Muscle layer of colon (tissue), 2 donors: ENCODE measurements at regions not wholly inside any gene's neighbourhood (a gene's known extent, or its start where the extent isn't known, plus 50 kb on each side); places are given as distances from the start of the nearest gene placed in this dataset.
"Not testable (repeated sequence)": the region's sequence is repeated elsewhere in the genome, so short reads cannot be mapped to it uniquely, and the experiment has no call there.

ENCODE experiments used
- H3K27ac ChIP-seq: one replicate; pipeline ENCODE4 v1.7.0; 2013; ENCODE audit warnings: low read depth, mild to moderate bottlenecking, low read length, moderate library complexity
- H3K27me3 ChIP-seq, 2 donors: one replicate each; pipeline ENCODE4 v1.7.0; 2013; ENCODE audit warnings: low read length in 2 of 2, mild to moderate bottlenecking in 2 of 2; ENCODE audit not compliant: insufficient read depth in 2 of 2, control insufficient read depth in 1 of 2
- H3K36me3 ChIP-seq: one replicate; pipeline ENCODE4 v1.7.0; 2013; ENCODE audit warnings: mild to moderate bottlenecking, low read length; ENCODE audit not compliant: insufficient read depth
- H3K4me1 ChIP-seq: one replicate; pipeline ENCODE4 v1.7.0; 2013; ENCODE audit warnings: mild to moderate bottlenecking, low read length; ENCODE audit not compliant: insufficient read depth
- H3K4me3 ChIP-seq, 2 donors: one replicate each; pipeline ENCODE4 v1.7.0; 2013; ENCODE audit warnings: low read length in 2 of 2, low read depth in 1 of 2, mild to moderate bottlenecking in 1 of 2, moderate library complexity in 1 of 2
- H3K9ac ChIP-seq: one replicate; pipeline ENCODE4 v1.7.0; 2013; ENCODE audit warnings: low read length
- H3K9me3 ChIP-seq: one replicate; pipeline ENCODE4 v1.7.0; 2013; ENCODE audit warnings: mild to moderate bottlenecking, low read length
- donor health status: abdominal sarcoma.
- donor health status: Adenocarcinoma of cecum.

DNA sequence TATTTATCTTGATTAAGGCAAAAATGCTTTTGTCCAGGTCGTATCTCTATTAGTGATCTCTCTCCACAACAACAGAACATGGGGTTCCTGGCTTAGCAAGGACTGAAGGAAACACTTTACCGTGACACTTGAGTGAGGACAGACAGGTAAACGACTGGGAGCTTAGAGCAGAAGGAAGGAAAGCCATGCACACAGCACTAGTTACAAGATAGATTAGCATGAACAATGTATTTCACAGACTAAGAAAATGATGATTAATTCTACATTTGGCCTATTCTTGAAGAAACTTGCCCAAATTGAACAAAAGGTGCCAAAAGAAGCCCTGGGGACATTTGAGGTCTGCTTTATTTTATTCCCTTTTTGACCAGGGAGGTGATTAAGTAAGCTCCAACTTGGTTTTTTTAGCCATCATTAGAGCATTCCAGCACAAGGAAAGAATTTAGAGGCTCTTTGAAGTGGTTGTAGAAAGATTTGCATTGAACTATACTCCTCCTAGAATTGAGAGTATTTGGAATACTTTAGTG, 248.5 kb downstream of the USP25 start:
- H3K27ac ChIP-seq = no peak overlapping the region
- H3K4me1 ChIP-seq = no peaks in the 10 kb centered on the region
- H3K4me3 ChIP-seq = no peak overlapping the region
- H3K9ac ChIP-seq = no peak overlapping the region
- no peaks in the 10 kb centered on the region for H3K9me3 ChIP-seq
- H3K27me3 ChIP-seq = no peaks in the 10 kb centered on the region
- no peaks in the 10 kb centered on the region for H3K36me3 ChIP-seq

DNA sequence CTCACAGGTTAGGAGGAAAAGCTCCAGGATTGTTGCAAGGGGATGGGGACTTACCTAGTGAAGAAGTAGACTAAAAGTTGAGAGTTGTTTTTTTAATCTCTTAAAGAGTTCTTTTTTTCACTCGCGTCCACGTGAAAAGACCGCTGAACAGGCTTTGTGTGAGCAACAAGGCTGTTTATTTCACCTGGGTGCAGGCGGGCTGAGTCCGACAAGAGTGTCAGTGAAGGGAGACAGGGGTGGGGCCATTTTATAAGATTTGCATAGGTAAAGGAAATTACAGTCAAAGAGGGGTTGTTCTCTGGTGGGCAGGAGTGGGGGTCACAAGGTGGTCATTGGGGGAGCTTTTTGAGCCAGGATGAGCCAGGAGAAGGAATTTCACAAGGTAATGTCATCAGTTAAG, 249.7 kb downstream of the USP25 start:
- not testable (repeated sequence) for H3K36me3 ChIP-seq, H3K27ac ChIP-seq, H3K27me3 ChIP-seq, H3K9ac ChIP-seq, H3K4me1 ChIP-seq, H3K9me3 ChIP-seq, H3K4me3 ChIP-seq

DNA sequence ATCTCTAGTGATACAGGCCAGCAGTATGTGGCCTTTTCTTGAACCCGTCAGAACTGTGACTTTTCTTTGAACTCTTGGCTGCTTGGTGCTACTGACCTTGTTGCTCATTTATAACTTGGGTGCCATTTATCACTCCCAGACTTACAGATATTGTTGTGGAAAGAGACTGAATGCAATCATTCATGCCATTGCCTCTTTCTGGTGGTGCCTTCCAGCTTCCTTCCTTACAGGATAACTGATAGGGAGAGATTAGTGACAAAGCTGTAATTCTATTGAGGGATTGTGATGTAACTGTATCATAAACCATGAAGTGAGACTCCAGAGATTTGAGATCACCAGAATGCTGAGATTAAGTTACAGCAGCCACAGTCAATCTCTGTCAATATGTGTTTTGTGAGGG, 256.5 kb downstream of the USP25 start:
- no peaks in the 10 kb centered on the region for H3K27me3 ChIP-seq
- H3K27ac ChIP-seq = no peak overlapping the region
- H3K4me1 ChIP-seq = no peaks in the 10 kb centered on the region
- no peak overlapping the region for H3K9ac ChIP-seq
- no peak overlapping the region for H3K4me3 ChIP-seq
- H3K9me3 ChIP-seq = no peaks in the 10 kb centered on the region
- H3K36me3 ChIP-seq = no peaks in the 10 kb centered on the region

DNA sequence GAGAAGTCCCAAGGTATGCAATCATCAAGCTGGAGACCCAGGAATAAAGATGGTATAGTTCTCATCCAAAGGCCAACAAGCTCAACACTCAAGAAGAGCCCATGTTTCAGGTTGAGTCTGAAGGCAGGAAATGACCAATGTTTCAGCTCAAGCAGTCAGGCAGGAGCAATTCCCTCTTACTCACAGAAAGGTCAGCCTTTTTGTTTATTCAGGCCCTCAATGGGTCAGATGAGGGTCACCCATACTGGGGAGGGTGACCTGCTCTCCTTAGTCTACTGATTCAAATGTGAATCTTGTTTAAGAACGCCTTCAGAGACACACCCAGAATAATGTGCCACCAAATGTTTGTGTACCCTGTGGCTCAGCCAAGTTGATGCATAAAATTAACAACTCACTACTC, 262.4 kb downstream of the USP25 start:
- H3K36me3 ChIP-seq = no peaks in the 10 kb centered on the region
- H3K9me3 ChIP-seq = no peaks in the 10 kb centered on the region
- H3K4me1 ChIP-seq = no peaks in the 10 kb centered on the region
- no peak overlapping the region for H3K9ac ChIP-seq
- H3K27me3 ChIP-seq = no peaks in the 10 kb centered on the region
- no peak overlapping the region for H3K4me3 ChIP-seq
- no peak overlapping the region for H3K27ac ChIP-seq

DNA sequence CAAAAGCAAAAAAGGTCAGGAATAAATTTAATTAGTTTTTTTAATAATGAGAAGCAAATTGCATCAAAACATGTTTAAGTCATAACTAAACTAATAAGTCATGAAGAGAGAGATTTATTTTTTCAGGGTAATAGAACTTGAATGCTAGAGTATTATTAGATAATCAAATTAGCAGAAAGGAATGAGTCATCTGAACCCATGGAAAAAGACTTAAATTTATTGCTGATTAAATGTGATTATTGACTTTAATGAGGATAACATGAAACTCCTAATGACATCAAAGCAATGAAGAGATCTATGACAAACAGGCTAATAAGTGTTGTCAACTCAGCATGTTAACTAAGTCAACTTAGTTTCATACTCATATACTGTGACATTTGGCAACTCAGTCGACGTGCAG, 264.2 kb downstream of the USP25 start:
- Histone ChIP-seq H3K4me1 (no peaks in the 10 kb centered on the region), H3K27me3 (no peaks in the 10 kb centered on the region), H3K9ac (no peak overlapping the region), H3K36me3 (no peaks in the 10 kb centered on the region), H3K27ac (no peak overlapping the region), H3K4me3 (no peak overlapping the region), H3K9me3 (no peaks in the 10 kb centered on the region)

DNA sequence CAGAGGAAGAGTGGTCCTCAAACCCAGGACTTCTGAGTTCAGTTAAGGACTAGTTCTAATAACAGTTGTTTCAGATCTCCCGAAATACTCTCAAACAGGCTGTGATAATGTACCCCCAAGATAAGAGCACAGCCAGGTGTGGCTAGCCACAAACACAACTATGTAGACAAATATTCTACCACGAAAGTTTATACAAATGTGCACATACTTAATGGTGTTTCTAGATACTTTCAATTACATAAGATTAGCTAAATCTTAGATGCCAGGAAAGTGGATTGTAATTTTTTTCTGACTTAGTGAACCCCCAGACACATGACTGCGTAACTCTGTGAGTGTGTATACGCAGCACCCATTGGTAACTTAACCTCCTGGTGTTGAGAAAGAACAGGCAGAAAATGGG, 270.0 kb downstream of the USP25 start:
- no peaks in the 10 kb centered on the region for H3K4me1 ChIP-seq

DNA sequence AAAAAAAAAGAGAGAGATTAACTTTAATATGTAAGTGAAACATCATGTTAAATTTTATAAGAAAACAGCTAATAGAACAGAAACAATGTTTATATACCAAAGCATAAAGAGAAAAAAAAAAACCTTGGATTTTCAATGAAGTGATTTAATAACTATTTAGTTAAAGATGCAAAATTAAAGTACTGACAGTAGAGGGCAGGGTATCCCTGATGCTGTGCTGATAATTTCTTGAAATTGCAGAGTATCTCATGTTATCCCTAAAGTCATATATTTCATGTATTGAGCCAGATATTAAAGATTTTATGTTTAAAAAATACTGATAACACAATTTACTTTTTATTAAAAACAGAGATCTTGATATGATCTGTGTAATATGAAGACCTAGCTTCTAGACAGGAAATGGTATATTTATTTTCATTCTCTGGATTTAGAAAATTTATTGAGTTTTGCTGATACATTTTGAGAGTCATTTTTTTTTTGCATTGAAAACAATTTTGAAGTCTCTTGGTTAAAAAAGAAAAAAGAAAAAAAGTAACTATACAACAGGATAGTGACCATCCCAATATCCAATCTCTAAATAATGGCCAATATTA, 273.2 kb downstream of the USP25 start:
- no peaks in the 10 kb centered on the region for H3K36me3 ChIP-seq
- H3K4me3 ChIP-seq = no peak overlapping the region
- no peak overlapping the region for H3K27ac ChIP-seq
- H3K9ac ChIP-seq = no peak overlapping the region
- no peaks in the 10 kb centered on the region for H3K27me3 ChIP-seq
- H3K9me3 ChIP-seq = no peaks in the 10 kb centered on the region
- no peaks in the 10 kb centered on the region for H3K4me1 ChIP-seq

More for the DNA sequence above, 270.0 kb downstream of the USP25 start:
- no peak overlapping the region for H3K4me3 ChIP-seq
- H3K27ac ChIP-seq = no peak overlapping the region
- H3K9ac ChIP-seq = no peak overlapping the region
- H3K36me3 ChIP-seq = no peaks in the 10 kb centered on the region
- H3K27me3 ChIP-seq = no peaks in the 10 kb centered on the region
- H3K9me3 ChIP-seq = no peaks in the 10 kb centered on the region

DNA sequence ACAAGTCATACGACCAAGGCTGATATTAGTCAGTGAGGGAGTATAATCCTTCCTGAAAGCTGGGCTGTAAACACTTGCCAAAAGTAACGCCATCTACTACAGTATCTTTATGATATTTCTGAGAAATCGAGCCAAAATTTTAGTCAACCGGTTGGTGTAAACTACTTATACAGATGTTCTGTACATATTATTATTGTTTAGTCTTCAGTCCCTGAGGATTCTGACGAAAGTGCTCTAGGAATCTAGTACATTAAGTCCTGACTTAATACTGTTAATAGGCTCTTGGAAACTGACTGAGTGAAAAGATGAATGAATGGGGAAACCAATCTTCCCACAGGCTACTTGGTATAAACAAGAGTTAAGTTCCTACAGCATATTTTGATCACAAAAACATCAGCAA, 274.3 kb downstream of the USP25 start:
- no peak overlapping the region for H3K4me3 ChIP-seq
- H3K4me1 ChIP-seq = no peaks in the 10 kb centered on the region
- H3K27me3 ChIP-seq = no peaks in the 10 kb centered on the region

DNA sequence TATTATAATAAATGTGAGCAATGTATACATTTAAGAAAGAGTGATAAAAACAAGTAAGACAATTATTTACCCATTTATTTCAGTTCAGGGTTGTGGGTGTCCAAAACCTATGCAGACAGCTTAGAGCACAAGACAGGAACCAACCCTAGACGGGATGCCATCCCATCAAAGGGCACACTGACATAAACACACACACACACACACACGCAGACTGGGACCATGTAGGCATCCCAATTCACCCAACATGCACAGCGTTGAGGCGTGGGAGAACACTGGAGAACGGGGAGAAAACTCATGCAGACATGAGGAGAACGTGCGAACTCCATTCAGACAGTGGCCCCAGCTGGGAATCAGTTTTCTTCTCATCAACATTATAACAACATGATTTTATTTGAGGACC, 274.7 kb downstream of the USP25 start:
- no peak overlapping the region for H3K9ac ChIP-seq
- no peaks in the 10 kb centered on the region for H3K36me3 ChIP-seq
- no peak overlapping the region for H3K27ac ChIP-seq
- no peaks in the 10 kb centered on the region for H3K9me3 ChIP-seq
- H3K4me3 ChIP-seq = no peak overlapping the region
- H3K27me3 ChIP-seq = no peaks in the 10 kb centered on the region
- no peaks in the 10 kb centered on the region for H3K4me1 ChIP-seq

More for the DNA sequence above, 274.3 kb downstream of the USP25 start:
- Histone ChIP-seq H3K36me3 (no peaks in the 10 kb centered on the region), H3K27ac (no peak overlapping the region), H3K9me3 (no peaks in the 10 kb centered on the region), H3K9ac (no peak overlapping the region)

DNA sequence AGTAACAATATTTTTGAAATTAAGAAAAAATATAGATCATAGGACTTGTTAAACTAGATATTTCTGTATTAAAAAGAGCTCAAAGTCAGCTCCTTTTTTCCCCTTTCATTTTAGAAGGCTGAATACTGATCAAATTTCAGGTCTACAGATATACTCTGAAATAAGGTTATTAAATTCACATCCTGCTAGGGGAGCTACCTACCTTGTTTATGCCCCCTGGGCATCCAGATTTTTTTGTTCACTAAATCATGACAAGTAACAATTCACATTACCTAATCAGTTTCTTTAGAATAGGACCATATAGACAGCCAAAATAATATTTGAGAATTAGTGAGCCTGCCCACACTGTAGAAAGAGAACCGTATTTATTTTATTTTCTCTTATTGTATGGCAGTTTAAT, 276.2 kb downstream of the USP25 start:
- no peak overlapping the region for H3K4me3 ChIP-seq
- H3K36me3 ChIP-seq = no peaks in the 10 kb centered on the region

DNA sequence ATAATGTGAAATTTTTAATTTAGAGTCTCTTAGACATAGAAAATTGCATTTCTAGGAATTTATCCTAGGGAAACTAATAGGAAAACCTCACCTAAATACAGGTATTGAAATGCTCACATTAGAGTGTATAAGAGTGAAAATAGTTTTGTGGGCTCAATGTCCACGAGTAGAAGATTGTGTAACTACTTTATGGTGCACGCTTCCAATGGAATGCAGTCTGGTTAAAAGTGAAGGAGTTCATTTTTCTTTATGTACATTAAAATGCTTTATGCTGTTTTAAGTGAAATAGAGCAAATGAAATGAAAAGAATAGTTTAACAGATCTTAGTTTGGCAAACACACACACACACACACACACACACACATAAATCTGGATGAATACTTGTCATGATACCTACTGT, 278.2 kb downstream of the USP25 start:
- Histone ChIP-seq H3K9ac (no peak overlapping the region), H3K4me3 (no peak overlapping the region), H3K4me1 (no peaks in the 10 kb centered on the region), H3K36me3 (no peaks in the 10 kb centered on the region), H3K27me3 (no peaks in the 10 kb centered on the region), H3K27ac (no peak overlapping the region), H3K9me3 (no peaks in the 10 kb centered on the region)

More for the DNA sequence above, 276.2 kb downstream of the USP25 start:
- no peak overlapping the region for H3K9ac ChIP-seq
- no peaks in the 10 kb centered on the region for H3K27me3 ChIP-seq
- no peaks in the 10 kb centered on the region for H3K4me1 ChIP-seq
- H3K9me3 ChIP-seq = no peaks in the 10 kb centered on the region
- no peak overlapping the region for H3K27ac ChIP-seq

DNA sequence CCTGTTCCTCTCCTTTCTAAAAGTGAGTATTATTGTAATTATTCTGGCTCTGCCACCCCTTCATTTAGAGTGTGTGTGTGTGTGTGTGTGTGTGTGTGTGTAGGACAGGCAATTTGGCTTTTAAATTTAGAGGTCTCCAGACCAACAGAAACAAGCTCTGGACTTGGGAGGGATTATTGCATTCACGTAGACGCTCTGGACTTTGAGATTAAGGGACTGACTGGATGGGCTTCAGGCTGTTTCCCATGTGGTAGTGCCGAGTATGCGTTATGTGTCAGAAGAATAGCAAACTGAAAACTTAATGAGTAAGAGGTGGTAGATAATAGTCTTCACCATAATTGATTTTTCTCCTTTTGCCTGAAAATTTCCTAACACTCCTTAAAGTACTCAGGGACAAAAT, 281.9 kb downstream of the USP25 start:
- H3K9me3 ChIP-seq = no peaks in the 10 kb centered on the region
- no peak overlapping the region for H3K27ac ChIP-seq
- no peak overlapping the region for H3K4me3 ChIP-seq
- H3K4me1 ChIP-seq = no peaks in the 10 kb centered on the region
- H3K27me3 ChIP-seq = no peaks in the 10 kb centered on the region
- no peaks in the 10 kb centered on the region for H3K36me3 ChIP-seq
- H3K9ac ChIP-seq = no peak overlapping the region
